Kidney (tissue), 13 donors: ENCODE measurements at regions not wholly inside any gene's neighbourhood (a gene's known extent, or its start where the extent isn't known, plus 50 kb on each side); places are given as distances from the start of the nearest gene placed in this dataset.

ENCODE experiments used
- DNase-seq, 5 donors: peaks; one replicate each; pipeline ENCODE4 v3.0.0-alpha.2; 2013 to 2020
- FAIRE-seq: peaks from 2 replicates; lab custom pipeline; 2012; peaks lifted over from hg19 to GRCh38; lab: Jason Lieb, UNC
- H3K27ac ChIP-seq, 2 donors: one replicate each; pipeline ENCODE4 v1.7.0; 2013; ENCODE audit warnings: low read depth in 2 of 2, low read length in 2 of 2, inconsistent platforms in 1 of 2
- H3K27me3 ChIP-seq: one replicate; pipeline ENCODE4 v1.7.1; 2013; ENCODE audit warnings: low read length, inconsistent platforms; ENCODE audit not compliant: control insufficient read depth, insufficient read depth
- H3K36me3 ChIP-seq, 3 donors: one replicate each; pipeline versions ENCODE4 v1.7.0 to v1.7.1; 2013; ENCODE audit warnings: low read length in 3 of 3, control low read depth in 1 of 3, inconsistent platforms in 1 of 3; ENCODE audit not compliant: insufficient read depth in 3 of 3, control insufficient read depth in 2 of 3
- H3K4me1 ChIP-seq, 3 donors: one replicate each; pipeline versions ENCODE4 v1.7.0 to v1.7.1; 2013; ENCODE audit warnings: low read length in 3 of 3, inconsistent platforms in 1 of 3, low read depth in 1 of 3; ENCODE audit not compliant: control insufficient read depth in 2 of 3, insufficient read depth in 2 of 3
- H3K4me3 ChIP-seq, 3 donors: one replicate each; pipeline versions ENCODE4 v1.7.0 to v1.8.1; 2013; ENCODE audit warnings: low read length in 3 of 3, control low read depth in 1 of 3, inconsistent platforms in 1 of 3
- H3K9ac ChIP-seq, 3 donors: one replicate each; pipeline versions ENCODE4 v1.7.0 to v1.7.1; 2013; ENCODE audit warnings: low read length in 3 of 3, control low read depth in 1 of 3, inconsistent platforms in 1 of 3
- H3K9me3 ChIP-seq, 3 donors: one replicate each; pipeline versions ENCODE4 v1.7.0 to v1.7.1; 2013; ENCODE audit warnings: low read length in 3 of 3, control low read depth in 1 of 3, inconsistent platforms in 1 of 3; ENCODE audit not compliant: control insufficient read depth in 2 of 3, insufficient read depth in 1 of 3
- CTCF ChIP-seq: IDR thresholded peaks from 3 replicates; pipeline ENCODE4 v1.5.1; 2012; ENCODE audit warnings: mild to moderate bottlenecking, moderate library complexity, borderline replicate concordance; ENCODE audit not compliant: insufficient read depth; ENCODE audit errors: extremely low read depth
- intact Hi-C: fragments of 100-400 bp; cut with DNase I; formaldehyde crosslinking; loops from one replicate; pipeline ENCODE4 v1.11.1; 2022
- donor health status: control.
- donor health status: control.
- donor health status: control.
- donor health status: control.
- donor health status: control.
- donor health status: DM: yes; HTN: yes; CAD: no.
- donor health status: Normal renal cell carcinoma (clear cell type).

- DNase-seq = no peak
- Histone ChIP-seq H3K27me3 (no peaks in the 10 kb centered on the region), H3K4me3 (peak overlapping the region in 1 of 3 donors; percentile 16), H3K9me3 (peaks cover 0 to 8% (median 3%) of the 10 kb centered on the region in 3 donors), H3K9ac (no peak overlapping the region), H3K4me1 (no peaks in the 10 kb centered on the region), H3K27ac (no peak overlapping the region), H3K36me3 (no peaks in the 10 kb centered on the region)
- intact Hi-C loops = no loop called here
- no peak for TF ChIP-seq CTCF
- FAIRE-seq = no peak
Observed at GRCh38 chr4:16952896-16953630, 54.6 kb upstream of the LDB2 start.

DNA sequence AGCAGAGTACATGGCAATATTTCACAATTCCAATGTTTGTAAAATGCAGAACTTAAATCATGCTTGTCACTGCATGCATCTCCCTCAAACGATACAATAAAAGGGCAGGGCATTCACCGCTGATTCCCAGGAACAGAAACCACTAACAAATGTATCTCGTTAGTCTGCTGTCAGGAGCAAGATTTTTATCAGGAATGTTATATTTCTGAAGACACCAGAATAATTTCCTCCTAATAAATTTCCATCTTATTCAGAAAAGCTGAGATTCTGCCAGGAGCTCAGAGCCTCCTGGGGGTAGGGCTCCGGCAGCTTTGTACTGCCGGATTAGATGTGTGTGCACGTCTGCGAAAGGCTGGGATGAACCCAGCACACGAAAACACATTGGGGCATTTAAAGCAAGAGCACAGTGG lies 54.0 kb upstream of the LDB2 start:
- no peaks in the 10 kb centered on the region for H3K4me1 ChIP-seq
- H3K9ac ChIP-seq = no peak overlapping the region
- H3K27me3 ChIP-seq = no peaks in the 10 kb centered on the region
- H3K4me3 ChIP-seq = peak overlapping the region in 2 of 3 donors; percentile 16 to 29
- no peak overlapping the region for H3K27ac ChIP-seq
- FAIRE-seq (no peak), DNase-seq (peak in 2 of 5 donors; percentile 37 to 62)
- no peak for TF ChIP-seq CTCF
- H3K36me3 ChIP-seq = no peaks in the 10 kb centered on the region
- peaks cover 0 to 8% (median 3%) of the 10 kb centered on the region in 3 donors for H3K9me3 ChIP-seq
- intact Hi-C loops = no loop called here
